Rectal smooth muscle tissue (tissue), 1 donor: ENCODE measurements at regions not wholly inside any gene's neighbourhood (a gene's known extent, or its start where the extent isn't known, plus 50 kb on each side); places are given as distances from the start of the nearest gene placed in this dataset.

Source experiments
- H3K27ac ChIP-seq: one replicate; pipeline ENCODE4 v1.7.0; 2013; ENCODE audit warnings: low read depth, low read length, inconsistent platforms
- H3K27me3 ChIP-seq: one replicate; pipeline ENCODE4 v1.7.0; 2013; ENCODE audit warnings: low read length; ENCODE audit not compliant: control insufficient read depth, insufficient read depth
- H3K36me3 ChIP-seq: one replicate; pipeline ENCODE4 v1.7.0; 2013; ENCODE audit warnings: low read length; ENCODE audit not compliant: control insufficient read depth, insufficient read depth
- H3K4me1 ChIP-seq: one replicate; pipeline ENCODE4 v1.7.0; 2013; ENCODE audit warnings: low read length; ENCODE audit not compliant: control insufficient read depth, insufficient read depth
- H3K4me3 ChIP-seq: one replicate; pipeline ENCODE4 v1.7.0; 2013; ENCODE audit warnings: low read length
- H3K9ac ChIP-seq: one replicate; pipeline ENCODE4 v1.7.0; 2013; ENCODE audit warnings: low read length

DNA sequence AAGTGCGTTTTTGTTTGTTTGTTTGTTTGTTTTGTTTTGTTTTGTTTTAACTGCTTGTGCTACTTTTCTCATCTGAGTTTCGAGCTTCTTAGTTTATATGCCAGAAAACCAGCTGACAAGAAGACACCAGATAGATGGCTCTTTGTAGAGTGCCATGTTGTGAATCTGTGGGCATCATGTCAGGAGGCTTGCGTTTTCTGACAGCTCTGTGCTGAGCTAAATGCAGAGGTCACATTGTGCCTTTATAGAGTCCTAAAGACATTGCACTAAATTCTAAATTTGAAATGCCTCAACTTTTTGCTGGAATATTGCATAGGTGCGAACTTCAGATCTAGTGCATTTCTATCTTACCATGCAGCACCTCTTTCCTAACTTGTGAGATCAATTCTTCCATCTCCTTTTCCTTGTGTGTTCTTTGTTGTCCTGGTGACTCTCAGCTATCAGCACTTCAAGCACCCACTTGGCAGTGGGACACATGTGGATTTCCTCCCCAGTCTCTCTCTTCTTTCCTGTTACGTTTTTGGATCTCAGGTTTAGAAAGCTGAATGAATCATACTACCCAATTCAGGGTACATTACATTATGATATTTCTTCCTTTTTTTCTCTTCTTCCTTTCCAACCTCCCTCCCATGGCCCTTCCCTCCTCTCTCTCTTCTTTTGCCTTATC, 379.0 kb upstream of the RPS23 start:
- Histone ChIP-seq H3K4me3 (no peak overlapping the region), H3K27ac (no peak overlapping the region), H3K27me3 (no peaks in the 10 kb centered on the region), H3K36me3 (no peaks in the 10 kb centered on the region), H3K9ac (no peak overlapping the region), H3K4me1 (no peaks in the 10 kb centered on the region)

DNA sequence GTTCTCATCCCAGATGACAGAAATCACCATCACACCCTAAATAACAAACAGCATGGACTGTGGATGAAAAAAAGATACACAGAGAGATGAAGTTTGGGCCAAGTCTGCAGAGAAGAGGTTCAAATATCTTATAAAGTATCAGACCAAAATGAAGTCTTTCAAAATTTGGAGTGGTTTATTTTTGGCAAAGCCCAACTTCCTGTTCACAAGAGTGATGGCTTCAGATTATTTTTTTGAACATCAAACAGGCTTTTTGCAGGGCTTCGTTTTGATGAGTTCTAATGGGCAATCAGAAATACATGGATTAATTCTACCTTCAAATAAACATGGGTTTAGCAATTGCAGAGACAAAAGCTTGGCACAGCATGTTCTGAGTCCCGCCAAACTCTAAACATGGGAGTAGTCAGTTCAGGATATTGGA, 378.2 kb upstream of the RPS23 start:
- H3K36me3 ChIP-seq, result no peaks in the 10 kb centered on the region
- no peaks in the 10 kb centered on the region for H3K4me1 ChIP-seq
- no peaks in the 10 kb centered on the region for H3K27me3 ChIP-seq
- H3K4me3 ChIP-seq, result no peak overlapping the region
- no peak overlapping the region for H3K9ac ChIP-seq
- no peak overlapping the region for H3K27ac ChIP-seq

GRCh38 chr5:82655078-82655477, 376.9 kb upstream of the RPS23 start:
- H3K4me3 ChIP-seq, result no peak overlapping the region
- H3K9ac ChIP-seq, result no peak overlapping the region
- H3K4me1 ChIP-seq, result no peaks in the 10 kb centered on the region
- H3K36me3 ChIP-seq, result no peaks in the 10 kb centered on the region
- H3K27me3 ChIP-seq, result no peaks in the 10 kb centered on the region
- H3K27ac ChIP-seq, result no peak overlapping the region

GRCh38 chr5:82649943-82650342, 371.8 kb upstream of the RPS23 start:
- H3K9ac ChIP-seq, result no peak overlapping the region
- no peak overlapping the region for H3K4me3 ChIP-seq
- no peaks in the 10 kb centered on the region for H3K36me3 ChIP-seq
- no peak overlapping the region for H3K27ac ChIP-seq
- no peaks in the 10 kb centered on the region for H3K4me1 ChIP-seq
- no peaks in the 10 kb centered on the region for H3K27me3 ChIP-seq

- Histone ChIP-seq H3K27me3 (no peaks in the 10 kb centered on the region), H3K9ac (no peak overlapping the region), H3K4me3 (no peak overlapping the region), H3K4me1 (no peaks in the 10 kb centered on the region), H3K36me3 (no peaks in the 10 kb centered on the region), H3K27ac (no peak overlapping the region)
These were observed 366.6 kb upstream of the RPS23 start for GRCh38 chr5:82644766-82645165.

- Histone ChIP-seq H3K27ac (no peak overlapping the region), H3K9ac (no peak overlapping the region), H3K36me3 (no peaks in the 10 kb centered on the region), H3K27me3 (no peaks in the 10 kb centered on the region), H3K4me3 (no peak overlapping the region), H3K4me1 (no peaks in the 10 kb centered on the region)
These were observed 366.1 kb upstream of the RPS23 start for GRCh38 chr5:82644229-82644628.

DNA sequence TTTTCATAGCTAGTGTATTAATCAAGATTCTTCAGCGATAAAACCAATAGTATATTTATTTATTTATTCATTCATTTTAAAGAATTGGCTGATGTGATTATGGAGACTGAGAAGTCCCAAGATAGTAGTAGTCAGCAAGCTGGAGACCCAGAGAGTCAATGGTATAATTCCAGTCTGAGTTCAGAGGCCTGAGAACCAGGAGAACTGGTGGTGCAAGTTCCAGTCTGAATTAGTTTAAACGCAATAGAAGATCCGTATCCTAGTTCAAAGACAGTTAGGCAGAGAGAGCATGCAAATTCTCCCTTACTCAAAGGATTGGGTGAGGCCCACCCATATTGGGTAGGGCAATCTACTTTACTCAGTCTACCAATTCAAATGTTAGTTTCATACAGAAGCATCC, 364.2 kb upstream of the RPS23 start:
- Histone ChIP-seq H3K36me3 (no peaks in the 10 kb centered on the region), H3K27ac (no peak overlapping the region), H3K4me3 (no peak overlapping the region), H3K27me3 (no peaks in the 10 kb centered on the region), H3K4me1 (no peaks in the 10 kb centered on the region), H3K9ac (no peak overlapping the region)

GRCh38 chr5:82641331-82642003, 363.3 kb upstream of the RPS23 start:
- Histone ChIP-seq H3K9ac (no peak overlapping the region), H3K4me1 (no peaks in the 10 kb centered on the region), H3K36me3 (no peaks in the 10 kb centered on the region), H3K27ac (no peak overlapping the region), H3K27me3 (no peaks in the 10 kb centered on the region), H3K4me3 (no peak overlapping the region)

- no peaks in the 10 kb centered on the region for H3K4me1 ChIP-seq
- H3K36me3 ChIP-seq, result no peaks in the 10 kb centered on the region
- H3K27me3 ChIP-seq, result no peaks in the 10 kb centered on the region
- no peak overlapping the region for H3K4me3 ChIP-seq
- no peak overlapping the region for H3K9ac ChIP-seq
- H3K27ac ChIP-seq, result no peak overlapping the region
These were observed 362.8 kb upstream of the RPS23 start for GRCh38 chr5:82640916-82641315.

DNA sequence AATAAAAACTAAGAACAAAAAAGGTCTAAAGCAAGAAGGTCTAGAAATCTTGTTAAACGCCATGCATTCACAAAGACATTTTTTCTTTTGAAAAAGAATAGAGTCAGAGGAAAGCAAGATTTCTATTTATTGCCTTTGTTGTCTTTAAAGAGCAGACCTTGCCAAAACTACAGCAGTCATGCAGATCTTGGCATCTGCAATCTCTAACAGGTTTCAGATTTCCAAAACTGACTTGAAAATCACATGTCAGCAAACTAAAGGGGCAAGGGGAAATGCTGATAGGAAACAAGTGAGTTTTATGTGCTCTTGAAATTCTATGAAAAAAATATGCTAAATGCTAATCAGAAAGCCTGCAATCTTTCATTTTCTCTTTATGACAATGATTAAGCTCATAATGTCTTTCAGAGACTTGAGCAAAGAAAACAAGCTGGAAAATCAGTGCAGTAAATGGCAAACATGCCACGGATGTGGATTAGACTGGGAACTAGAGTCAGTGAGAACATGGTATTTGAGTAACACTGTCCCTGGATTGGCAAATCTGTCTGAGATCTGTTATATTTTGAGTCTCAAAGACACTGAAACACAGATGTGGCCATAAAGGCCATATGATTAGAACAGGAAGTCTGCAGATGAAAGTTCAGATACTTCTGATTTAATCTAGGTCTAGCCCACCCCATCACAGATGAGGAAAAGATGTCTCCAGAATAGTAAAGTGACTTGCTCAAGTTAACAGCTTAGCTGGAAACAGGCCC, 361.4 kb upstream of the RPS23 start:
- no peaks in the 10 kb centered on the region for H3K36me3 ChIP-seq
- H3K4me3 ChIP-seq, result no peak overlapping the region
- no peaks in the 10 kb centered on the region for H3K4me1 ChIP-seq
- H3K9ac ChIP-seq, result no peak overlapping the region
- H3K27ac ChIP-seq, result no peak overlapping the region
- no peaks in the 10 kb centered on the region for H3K27me3 ChIP-seq

DNA sequence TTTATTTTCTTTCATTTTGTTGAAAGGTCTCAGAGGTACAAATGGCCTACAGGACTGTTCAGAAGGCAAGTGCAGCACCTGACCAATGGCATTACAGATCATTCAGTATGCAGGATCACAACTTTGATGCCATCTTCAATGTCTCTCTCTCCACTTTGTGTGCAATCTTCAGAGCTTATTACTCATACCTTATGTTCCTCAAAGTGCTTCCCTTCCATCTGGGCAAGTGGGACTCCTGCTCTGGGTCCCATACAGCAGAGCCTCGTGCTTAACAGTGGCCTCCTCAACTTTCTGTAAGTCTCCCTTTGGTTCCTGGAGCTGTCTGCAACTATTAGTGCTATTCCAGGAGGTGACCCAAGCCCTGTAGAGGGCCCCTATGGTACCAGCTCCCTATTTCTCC, 358.4 kb upstream of the RPS23 start:
- Histone ChIP-seq H3K36me3 (no peaks in the 10 kb centered on the region), H3K9ac (no peak overlapping the region), H3K27me3 (no peaks in the 10 kb centered on the region), H3K27ac (no peak overlapping the region), H3K4me1 (no peaks in the 10 kb centered on the region), H3K4me3 (no peak overlapping the region)

DNA sequence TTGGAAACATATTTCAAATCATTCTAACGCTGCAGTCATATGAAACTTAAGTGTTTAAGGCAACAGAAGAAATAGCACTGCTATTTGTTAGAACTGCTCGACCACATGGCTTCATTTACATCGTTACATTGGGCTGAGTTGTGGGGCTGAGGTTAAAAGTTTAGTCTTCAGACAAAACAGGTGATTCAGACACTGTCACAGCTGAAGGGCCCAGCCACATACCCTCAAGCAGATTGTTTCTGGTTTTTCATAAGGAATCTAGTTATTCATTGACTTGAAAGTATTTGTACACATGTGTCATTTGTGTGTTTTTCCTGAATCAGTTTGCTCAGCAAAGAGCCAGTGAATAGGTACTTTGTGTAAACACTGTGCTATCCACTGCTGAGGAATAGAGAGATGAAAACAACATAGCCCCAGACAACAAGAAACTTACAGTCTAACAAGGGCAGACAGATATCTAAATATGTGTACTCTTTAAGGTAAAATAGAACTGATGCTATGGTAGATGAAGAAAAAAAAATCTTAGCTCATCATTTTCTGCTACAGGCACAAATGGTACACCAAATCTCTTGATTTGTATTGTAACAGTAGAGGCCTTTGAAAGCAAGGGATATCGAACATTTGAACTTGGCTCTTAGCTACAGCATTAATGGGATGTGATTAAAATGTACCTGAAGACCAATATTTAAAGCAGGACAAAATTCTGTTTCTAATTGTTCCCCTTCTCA, 357.6 kb upstream of the RPS23 start:
- Histone ChIP-seq H3K9ac (no peak overlapping the region), H3K36me3 (no peaks in the 10 kb centered on the region), H3K27me3 (no peaks in the 10 kb centered on the region), H3K4me3 (no peak overlapping the region), H3K27ac (no peak overlapping the region), H3K4me1 (no peaks in the 10 kb centered on the region)
